Suppressor macrophage treated with lipopolysaccharide for 4 hours (primary cell): ENCODE measurements at regions not wholly inside any gene's neighbourhood (a gene's known extent, or its start where the extent isn't known, plus 50 kb on each side); places are given as distances from the start of the nearest gene placed in this dataset.
"Not testable (repeated sequence)": the region's sequence is repeated elsewhere in the genome, so short reads cannot be mapped to it uniquely, and the experiment has no call there.

ENCODE experiments used
- DNase-seq: peaks from one replicate; pipeline ENCODE4 v3.0.0-alpha.2; 2020

DNA sequence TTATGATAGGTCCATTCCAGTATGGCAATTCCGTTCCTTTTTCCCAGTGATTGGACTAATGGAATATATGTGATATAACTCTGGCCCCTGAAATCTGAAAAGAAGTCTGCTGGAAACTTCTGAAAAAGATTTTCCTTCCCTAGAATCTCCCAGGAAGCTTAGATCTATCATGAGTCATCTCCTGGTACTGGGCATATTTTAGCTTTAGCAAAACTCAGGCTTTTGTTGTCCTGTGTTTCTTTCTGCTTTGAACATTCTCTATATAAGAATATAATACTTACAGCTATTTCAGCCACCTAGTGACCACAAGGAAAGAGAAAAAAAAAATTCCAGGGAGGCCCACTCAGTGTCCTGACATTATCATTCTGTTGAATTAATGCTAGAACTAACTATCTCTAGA lies 597.2 kb upstream of the GRIA3 start:
- DNase-seq = no peak

DNA sequence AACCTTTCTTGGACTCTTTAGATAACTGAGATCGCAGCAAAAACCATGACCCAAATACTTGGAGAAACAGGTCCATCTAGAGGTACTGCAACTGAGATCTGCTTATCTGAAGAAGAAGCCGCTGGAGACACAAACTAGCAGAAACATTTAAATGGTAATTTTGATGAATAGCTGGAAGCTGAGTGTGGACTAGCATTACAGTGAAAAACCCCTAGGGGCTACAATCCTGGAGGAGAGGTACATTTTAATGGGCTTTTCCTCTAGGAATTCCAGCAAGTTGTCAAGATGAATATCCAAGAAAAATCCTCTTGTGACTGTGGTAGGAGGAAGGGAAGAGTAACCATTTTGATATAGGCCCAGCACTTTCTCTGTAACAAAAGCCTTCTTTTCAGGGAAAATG lies 592.5 kb upstream of the GRIA3 start:
- DNase-seq = no peak

DNA sequence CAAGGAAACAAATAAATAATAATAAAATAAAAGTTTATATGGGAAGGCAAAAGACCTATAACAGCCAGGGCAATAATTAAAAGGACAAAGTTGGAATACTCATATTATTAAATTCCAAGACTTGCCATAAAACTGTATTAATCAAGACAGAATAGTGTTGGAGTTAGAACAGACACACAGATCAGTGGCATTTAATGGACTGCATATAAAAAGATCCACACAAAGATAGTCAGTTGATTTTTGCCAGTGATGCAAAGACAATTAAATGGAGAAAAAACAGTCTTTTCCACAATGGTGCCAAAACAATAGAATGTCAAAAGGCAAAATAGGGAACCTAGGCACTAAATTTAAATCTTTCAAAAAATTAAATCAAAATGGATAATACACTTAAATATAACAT lies 587.1 kb upstream of the GRIA3 start:
- DNase-seq = no peak

DNA sequence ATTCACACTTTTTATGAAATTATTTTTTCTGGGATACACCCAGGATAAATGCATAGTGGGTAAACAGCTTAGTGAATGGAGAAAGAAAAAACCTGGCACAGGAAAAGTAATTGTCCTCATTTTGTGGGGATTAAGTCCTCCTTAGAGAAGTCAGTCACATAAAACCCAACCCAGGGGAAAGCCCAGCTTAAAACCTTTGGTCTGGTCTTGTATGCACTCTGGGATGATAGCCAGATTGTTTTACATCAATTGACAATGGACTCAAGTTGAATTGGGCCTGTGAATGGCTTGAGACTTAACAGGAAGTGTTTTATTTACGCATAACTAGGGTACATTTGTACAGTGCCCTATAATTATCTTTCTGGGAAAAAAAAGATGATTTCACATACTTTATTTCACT lies 561.3 kb upstream of the GRIA3 start:
- DNase-seq = no peak

DNA sequence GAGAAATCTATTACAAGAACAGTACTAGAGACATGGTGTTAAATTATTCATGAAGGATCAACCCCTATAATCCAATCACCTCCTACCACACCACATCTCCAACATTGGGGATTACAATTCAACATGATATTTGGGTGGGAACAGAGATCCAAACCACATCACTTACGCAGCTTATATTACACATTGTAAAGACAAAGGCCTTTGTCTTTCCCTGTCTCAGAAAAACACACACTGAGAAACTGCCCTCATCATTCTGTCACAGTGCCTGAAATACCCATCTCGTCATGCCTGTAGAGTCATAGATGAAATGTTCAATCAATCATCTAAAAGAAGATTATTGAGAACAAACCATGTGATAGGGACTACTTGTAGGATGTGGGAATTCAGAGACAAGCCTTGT lies 558.8 kb upstream of the GRIA3 start:
- DNase-seq = no peak

DNA sequence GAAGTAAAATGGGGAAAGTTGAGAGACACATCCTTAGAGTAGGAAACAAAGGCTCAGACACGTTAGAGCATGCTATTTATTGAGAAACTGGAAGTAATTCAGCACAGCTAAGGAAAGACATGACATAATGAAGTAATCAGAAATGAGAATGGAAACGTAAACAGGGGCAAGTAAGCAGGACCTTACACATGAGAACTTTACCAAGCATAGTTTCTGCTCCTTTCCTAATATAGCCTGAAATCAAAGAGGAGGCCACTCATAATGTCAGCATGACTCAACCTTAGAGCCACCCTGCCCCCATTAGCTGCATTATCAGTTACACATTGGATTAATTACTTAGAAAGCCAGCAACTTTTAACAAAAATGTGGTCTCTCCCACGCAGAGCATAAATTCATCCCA lies 558.3 kb upstream of the GRIA3 start:
- no peak for DNase-seq

DNA sequence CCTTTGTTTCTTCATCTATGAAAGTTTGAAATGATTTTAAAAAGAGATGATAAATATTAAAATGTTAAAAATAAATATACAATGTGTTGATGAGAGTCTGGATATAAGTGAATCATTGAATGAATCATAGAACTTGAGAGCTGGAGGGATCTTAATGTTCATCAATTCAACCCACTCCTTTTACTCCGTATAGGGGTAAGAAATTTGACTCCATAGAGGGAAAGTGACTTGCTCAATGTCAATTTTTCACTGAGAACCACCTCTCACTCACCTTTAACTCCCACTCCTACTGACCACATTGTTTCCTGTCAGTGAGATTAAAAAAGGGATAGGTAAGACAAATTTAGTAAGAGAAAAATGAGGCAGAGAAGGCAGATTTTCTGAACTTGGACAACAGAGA lies 557.2 kb upstream of the GRIA3 start:
- DNase-seq = no peak

DNA sequence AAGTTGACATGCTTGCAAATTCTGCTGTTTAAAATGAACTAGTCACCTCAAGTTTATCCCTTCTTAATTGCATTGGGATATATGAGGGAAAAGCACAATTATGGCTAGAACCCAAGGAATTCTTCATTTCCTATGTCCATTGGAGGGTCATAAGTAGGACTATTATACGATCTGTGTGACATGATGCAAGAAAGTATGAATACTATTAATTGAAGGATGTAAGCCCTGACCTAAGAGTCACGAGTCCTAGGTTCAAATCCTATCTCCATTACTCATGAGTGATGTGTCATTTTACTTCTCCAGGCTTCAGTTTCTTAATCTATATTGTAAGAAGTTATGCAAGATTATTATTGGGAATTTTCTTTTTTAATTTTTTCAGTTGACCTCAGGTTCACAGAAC lies 542.9 kb upstream of the GRIA3 start:
- DNase-seq = no peak

DNA sequence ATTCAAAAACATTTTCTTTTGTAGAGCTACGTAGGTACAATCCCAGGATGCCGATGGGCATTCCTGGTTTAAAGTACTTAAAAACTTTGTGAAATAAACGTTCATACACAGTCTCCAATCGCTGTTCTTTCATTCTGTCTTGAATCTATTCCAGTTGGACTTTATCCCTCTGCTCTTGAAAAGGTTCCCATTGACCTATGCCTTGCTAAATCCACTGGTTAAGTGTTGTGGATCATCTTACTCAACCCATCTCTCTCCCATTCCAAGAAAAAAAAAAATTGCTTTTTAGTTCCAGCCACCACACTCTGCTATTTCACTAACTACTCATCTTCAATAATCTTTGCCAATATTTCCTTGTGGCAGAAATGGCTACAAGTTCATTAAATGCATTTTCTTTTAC lies 542.3 kb upstream of the GRIA3 start:
- DNase-seq = no peak

DNA sequence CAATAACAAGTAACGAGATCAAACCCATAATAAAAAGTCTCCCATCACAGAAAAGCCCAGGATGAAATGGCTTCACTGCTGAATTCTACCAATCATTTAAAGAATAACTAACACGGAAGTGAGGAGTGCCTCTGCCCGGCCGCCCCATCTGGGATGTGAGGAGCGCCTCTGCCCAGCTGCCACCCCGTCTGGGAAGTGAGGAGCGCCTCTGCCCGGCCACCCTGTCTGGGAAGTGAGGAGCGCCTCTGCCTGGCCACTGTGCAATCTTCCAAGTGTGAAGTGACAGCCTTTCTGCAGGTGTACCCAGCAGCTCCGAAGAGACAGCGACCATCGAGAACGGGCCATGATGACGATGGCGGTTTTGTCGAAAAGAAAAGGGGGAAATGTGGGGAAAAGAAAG lies 528.8 kb upstream of the GRIA3 start:
- DNase-seq = not testable (repeated sequence)

DNA sequence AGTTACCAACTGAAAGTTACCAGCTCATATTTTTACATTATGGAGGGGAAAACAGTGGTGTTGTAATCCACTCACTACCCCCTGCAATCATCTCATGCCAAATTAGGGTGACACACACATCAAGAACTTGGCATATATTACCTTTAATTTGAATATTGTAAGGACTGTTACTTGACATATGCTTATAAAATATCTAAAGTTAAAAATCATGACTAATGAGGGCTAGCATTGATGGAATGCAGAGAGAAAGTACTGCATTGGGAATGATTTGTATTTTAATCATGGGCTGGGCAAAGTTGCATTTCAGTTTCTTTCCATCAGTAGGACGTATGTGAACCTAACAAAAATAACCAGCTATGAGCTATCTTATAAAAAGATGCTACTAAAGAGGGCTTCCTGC lies 517.5 kb upstream of the GRIA3 start:
- no peak for DNase-seq

DNA sequence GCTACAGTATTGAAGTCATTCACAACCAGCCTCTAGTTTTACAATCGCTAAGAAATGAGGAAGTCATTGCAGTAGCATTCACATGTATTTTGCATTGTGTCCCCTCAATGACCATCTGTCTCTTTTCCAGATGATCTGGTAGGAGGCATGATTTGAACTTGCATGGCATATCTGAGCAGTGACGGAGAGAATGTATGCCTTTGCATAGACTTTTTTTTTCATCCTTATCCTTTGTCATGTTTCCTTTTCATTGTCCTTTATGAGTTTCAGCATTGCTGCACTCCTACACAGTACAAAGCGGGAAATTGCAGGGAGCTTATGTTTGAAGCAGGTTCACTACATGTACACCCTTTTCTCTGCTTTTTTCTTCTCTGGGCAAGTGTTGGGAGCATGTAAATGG lies 516.4 kb upstream of the GRIA3 start:
- DNase-seq = no peak

DNA sequence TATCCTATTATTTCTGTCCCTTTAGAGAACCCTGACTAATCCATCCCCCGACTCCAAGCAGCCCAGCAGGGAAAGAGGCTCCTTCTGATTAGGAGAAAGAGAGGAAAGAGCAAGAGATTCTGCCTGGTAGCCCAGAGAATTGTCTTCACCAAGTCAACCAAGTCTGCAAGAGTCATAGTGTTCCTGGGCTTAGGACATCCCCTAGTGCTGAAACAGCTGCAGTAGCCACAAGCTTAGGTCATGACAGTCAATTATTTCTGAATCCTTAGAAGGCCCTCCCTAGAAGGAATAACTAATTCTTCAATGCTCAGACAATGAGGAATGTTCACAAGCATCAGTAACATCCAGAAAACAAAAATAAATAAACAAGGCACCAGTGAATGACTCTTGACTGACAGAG lies 480.3 kb upstream of the GRIA3 start:
- DNase-seq = no peak

DNA sequence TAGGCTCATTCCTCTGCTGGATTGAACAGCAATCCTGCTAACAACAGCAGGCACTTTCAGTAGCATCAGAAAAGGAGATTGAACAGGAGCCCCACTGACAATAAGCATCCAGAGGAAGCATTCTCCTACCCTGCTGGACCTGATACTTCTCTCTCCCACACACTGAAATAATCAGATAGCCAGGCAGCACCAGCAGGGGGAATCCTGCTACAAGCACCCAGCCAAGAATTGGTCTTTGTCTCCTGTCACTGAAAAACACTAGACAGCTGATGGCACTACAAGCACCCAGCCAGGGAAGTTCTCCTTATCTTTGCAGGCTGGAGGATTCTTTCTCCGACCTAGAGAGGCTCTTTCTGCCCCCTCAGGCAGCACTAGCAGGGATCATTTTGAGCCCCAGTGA lies 444.3 kb upstream of the GRIA3 start:
- DNase-seq = no peak

DNA sequence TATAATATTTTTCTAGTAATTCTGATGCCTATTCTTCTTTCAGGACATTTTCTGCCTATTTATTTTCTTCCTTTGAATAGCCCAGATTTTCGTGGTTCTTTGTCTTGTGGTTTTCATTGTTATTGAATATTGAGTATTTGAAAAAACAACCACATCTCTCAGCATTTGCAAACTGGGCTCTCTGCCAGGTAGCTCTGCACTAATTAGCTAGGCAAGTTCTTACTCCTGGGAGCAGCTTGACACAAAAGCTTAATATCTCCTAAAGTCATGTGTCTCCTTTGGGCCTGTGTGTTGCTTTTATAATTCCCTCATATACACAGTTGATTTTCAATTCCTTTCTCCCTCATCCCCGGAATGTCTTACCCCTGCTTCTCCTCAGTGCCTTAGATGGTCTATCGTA lies 413.5 kb upstream of the GRIA3 start:
- DNase-seq = no peak

DNA sequence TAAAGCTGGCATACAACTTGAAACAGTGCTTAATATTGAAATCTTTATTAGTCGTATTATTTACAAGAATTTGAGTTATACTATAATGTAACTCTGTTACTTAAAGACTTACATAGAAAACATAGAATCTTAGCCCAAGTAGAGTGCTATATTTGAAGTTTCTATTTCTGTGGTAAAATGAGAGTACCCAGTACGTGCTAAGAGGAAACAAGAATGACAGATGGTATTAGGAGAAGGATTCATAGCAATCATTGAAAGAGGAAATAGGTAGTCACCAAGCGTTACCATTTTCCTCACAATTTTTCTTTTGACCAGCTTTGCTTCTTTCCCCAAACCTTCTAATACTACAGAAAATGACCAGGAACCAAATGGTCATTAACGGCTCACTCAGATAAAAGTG lies 412.1 kb upstream of the GRIA3 start:
- DNase-seq = no peak

DNA sequence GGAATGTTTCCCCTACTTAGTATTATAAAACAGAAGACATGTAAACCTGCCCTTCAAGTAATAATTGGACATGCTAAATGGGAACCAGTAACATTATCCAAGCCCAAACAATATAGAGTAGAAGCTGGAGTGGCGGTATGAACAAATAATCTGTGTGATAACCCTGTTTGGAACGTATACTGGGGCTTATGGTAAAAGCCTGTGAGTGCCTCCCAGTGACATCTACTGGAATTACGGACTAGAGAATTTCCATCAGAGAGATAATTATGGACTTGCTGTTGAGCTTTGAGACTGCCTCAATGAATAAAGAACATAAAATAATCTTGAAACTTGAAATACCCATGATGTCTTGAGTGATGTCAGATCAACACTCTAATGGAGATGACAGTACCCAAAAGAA lies 406.3 kb upstream of the GRIA3 start:
- DNase-seq = no peak

DNA sequence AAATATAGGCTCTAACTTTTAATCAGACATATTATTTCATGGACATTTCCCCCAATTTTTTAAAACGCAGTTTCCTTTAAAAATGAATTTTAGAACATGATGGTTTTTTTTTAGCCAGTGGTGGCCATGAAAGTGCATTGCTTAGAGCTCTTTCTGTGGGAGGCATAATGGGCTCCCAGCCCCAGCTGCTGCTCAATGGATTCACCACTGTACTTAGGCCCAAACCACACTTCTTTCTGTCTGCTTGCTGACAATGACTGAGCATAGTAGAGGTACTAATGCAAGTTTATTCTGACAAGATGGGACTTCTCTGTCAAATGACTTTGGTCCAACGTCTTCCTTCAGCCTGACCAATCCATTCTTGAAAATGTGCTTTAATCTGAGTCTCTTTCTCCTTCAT lies 400.2 kb upstream of the GRIA3 start:
- DNase-seq = no peak

DNA sequence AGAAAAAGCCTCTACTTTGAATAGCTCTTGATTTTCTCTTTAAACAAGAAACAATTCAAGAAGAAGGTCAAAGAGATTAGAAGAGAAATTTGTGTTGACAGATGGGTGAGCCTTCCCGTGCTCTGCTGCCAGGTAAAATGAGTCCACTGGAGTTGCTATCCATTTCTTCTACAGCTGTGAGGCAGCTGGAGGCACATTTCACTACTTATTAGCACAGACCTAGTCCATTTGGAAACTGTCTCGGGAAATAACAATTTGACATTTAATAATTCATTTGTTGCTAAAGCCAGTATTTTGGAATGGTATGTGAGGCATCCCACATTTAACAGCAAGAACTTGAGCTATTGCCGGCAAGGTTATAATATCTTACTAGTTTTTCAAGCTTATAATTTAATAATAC lies 396.8 kb upstream of the GRIA3 start:
- DNase-seq = no peak

DNA sequence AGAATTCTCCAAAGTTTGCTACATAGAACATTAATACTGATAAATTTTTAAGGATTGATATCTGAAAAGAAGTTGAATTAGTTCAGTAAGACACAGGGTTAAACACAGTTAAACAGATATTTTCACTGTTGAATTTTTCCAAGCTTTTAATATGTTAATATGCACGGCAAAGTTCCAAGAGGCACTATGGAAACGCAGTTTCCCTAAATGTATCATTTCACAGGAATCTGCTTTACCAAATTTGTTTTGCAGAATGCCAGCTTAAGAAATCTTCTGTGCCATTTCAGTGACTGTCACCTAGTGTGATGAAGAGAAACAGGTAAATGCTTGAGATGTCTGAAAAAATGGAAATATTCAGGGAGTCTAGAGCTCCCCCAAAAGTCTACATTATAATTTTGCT lies 395.9 kb upstream of the GRIA3 start:
- no peak for DNase-seq

DNA sequence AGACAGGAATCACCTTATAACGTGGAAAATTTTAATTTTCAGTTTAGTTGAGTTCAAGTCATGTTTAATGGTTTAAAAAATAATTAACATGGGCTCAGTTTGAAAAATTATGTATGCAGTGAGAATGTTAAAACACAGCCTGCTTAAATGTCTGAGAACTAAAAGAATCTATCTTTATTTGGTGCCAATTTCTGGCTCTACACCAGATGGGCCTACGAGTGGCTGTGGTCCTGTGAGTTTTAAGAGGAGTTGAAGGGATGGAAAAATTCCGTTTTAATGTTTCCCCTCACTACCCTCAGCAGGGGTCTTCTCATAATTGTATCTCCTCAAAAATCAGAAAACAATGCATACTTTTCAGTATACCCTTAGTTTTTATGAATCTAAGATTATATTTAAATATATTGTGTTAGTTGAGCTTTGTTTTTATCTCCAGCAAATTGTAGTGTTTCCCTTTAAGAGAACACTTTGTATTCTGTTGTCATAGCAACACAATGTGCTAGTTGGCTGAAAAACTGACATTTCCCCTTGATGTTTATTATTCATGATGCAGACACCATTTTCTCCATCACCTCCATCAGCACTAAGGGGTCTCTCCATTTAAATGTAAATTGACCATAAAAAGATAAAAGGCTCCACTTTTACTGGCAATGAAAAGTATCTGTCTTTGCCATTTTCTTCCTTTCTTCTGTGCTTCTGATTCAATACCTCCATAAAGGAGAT lies 393.5 kb upstream of the GRIA3 start:
- no peak for DNase-seq

DNA sequence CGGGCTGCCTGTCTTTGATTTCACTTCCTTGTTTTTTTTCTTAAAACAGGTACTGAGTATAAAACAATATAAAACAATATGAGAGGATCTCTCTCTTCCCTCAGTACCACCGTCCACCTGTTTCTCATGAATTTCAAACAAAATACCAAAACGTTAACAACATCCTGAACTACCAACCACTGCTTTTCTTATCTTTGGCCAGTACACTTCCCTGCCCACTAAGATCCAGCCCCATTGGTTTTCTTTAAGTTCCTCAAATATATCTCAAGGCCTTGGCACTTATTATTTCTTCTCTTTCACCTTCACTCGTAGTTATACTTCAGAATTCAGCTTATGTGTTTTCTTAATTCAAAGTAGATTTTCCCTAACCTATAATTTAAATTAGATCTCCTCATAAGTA lies 370.2 kb upstream of the GRIA3 start:
- no peak for DNase-seq

DNA sequence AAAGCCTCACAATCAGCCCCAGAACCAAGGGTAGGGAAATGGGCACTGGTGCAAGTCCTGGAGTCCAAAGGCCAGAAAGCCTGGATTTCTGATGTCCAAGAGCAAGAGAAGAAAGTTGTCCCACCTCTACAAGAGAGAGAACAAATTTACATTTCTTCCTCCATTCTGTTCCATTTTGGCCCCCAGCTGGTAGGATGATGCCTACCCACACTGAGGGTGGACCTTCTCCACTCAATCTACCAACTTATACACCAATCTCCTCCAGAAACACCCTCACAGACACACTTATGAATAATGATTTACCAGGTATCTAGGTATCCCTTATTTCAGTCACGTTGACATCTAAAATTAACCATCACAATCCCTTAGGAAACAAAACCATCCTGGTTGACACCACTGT lies 367.8 kb upstream of the GRIA3 start:
- DNase-seq = no peak

DNA sequence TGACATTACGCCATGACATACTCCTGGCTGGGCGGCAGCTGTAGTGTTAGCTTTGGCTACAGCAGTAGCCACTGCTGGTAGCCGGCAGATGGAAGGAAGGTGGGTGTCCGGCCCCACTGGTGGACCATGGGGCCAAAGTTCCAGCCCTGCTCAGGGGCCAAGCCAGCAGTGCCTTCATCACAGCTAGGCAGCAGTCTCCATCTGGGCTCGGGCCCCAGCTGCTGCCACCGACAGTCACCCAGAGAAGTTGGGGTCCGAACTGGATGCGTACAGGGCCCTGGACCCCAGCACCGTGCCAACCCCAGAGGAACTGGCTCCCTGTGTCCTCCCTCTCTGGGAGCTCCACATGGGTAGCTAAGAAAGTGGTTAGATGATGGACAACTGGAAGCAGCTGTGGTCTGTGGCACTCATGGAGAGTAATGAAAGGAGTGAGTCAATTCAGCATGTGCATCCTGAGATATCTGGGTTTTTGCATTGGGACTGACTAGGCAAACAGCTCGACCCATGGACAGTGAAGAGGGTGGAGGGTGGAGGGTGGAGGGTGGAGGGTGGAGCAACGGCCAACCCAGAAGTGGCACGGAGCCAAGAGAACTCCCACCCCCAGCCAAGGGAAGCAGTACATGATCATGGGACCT lies 366.6 kb upstream of the GRIA3 start:
- DNase-seq = no peak

DNA sequence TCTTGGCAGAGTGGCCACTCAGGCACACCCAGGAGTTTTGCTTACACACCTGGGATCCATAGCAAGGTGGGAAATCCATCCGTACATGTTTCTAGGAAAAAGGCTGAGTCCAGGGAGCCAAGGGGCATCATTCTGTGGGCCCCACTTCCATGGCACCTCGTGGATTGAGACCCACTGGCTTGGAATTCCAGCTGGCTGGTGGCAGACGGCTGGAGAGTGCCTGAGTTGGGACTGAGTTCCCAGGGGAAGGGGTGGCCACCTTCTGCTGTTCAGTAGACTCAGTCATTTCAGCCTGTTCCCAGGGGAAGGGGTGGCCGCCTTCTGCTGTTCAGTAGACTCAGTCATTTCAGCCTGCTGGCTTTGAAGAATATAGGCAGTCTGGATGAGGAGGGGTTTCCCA lies 366.0 kb upstream of the GRIA3 start:
- DNase-seq = no peak
